Naive thymus-derived CD8-positive, alpha-beta T cell (primary cell): ENCODE measurements at regions not wholly inside any gene's neighbourhood (a gene's known extent, or its start where the extent isn't known, plus 50 kb on each side); places are given as distances from the start of the nearest gene placed in this dataset.

ENCODE experiments used
- ATAC-seq, 2 donors: fragments of 150-1000 bp; cut with Tn5 transposase in 1 of 2; sonication (Bioruptor Pico), chemical (Tn5 transposase) in 1 of 2; 1 replicate in 1 of 2; 2 replicates in 1 of 2; pipeline ENCODE4 v1.10.0; 2021; ENCODE audit warnings: mild to moderate bottlenecking in 2 of 2, moderate library complexity in 2 of 2
- POLR2A ChIA-PET: fragments of 350-600 bp; sonication (Branson Sonifier 250); formaldehyde crosslinking; loops from one replicate; lab custom pipeline; 2021; ENCODE audit warnings: antibody characterized with exemption; lab: Charles Lee
- DNase-seq, 10 donors: peaks; one replicate each; pipeline versions ENCODE4 v3.0.0 to v3.0.0-alpha.2; 2020 to 2022
- H3K27ac Mint-ChIP-seq, 10 donors: one replicate each; pipeline ENCODE4 v1.8.0; 2020 to 2022; ENCODE audit warnings: mild to moderate bottlenecking in 10 of 10, mixed read lengths in 10 of 10, moderate library complexity in 4 of 10, inconsistent platforms in 1 of 10
- H3K27me3 Mint-ChIP-seq, 5 donors: one replicate each; pipeline ENCODE4 v1.8.0; 2021 to 2022; ENCODE audit warnings: mixed read lengths in 5 of 5
- H3K36me3 Mint-ChIP-seq, 3 donors: one replicate each; pipeline ENCODE4 v1.8.0; 2020 to 2022; ENCODE audit warnings: mixed read lengths in 3 of 3, mild to moderate bottlenecking in 2 of 3, inconsistent platforms in 1 of 3
- H3K4me1 Mint-ChIP-seq, 4 donors: one replicate each; pipeline ENCODE4 v1.8.0; 2021 to 2022; ENCODE audit warnings: mixed read lengths in 4 of 4
- H3K4me3 Mint-ChIP-seq, 10 donors: one replicate each; pipeline ENCODE4 v1.8.0; 2020 to 2022; ENCODE audit warnings: mild to moderate bottlenecking in 10 of 10, mixed read lengths in 10 of 10, moderate library complexity in 6 of 10, inconsistent platforms in 1 of 10
- H3K9me3 Mint-ChIP-seq, 9 donors: one replicate each; pipeline ENCODE4 v1.8.0; 2020 to 2022; ENCODE audit warnings: mixed read lengths in 9 of 9, mild to moderate bottlenecking in 3 of 9, inconsistent platforms in 1 of 9, moderate library complexity in 1 of 9

DNA sequence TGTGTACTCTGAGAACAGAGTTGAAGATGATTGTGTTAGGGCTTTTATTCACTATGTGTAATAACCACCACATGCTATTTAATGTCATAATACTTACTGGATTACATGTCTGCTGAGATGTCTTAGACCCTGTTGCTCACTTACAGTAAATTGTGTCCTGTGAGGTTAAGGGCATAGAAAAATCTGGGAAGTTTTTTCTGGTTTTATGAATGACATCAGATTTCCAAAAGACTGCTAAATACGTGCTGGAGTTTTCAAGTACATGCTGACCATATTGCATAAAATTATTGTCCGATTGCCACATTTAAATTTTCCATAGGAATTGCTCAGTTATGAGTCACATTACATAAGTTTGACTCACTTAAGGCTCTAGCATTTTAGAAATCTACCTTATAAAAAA lies 96.7 kb upstream of the COL5A2 start:
- ATAC-seq (no peak), DNase-seq (no peak)
- Mint-ChIP-seq H3K9me3 (peaks cover 0 to 11% (median 0%) of the 10 kb centered on the region in 9 donors), H3K36me3 (peaks cover 0 to 7% (median 0%) of the 10 kb centered on the region in 3 donors), H3K4me1 (no peaks in the 10 kb centered on the region), H3K4me3 (no peak overlapping the region), H3K27ac (no peak overlapping the region), H3K27me3 (no peaks in the 10 kb centered on the region)
- POLR2A ChIA-PET, result no interaction called here

DNA sequence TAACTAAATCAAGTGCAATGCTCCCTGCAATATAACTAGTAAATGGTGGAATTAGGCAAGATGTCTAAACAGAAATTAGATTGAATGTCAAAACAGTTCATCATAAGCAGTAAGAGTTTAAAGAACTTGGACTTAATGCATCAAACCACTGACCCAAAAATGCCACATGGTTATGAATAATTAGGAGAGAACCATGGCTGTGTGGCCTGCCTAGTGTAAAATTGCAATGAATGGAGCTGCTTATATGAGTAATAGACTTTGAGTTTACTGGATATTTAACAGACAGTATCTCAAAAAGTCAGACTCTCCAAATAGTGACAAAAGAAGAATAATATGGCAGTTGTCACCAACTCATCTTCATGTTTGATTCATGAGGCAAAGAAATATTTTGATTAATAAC lies 101.6 kb upstream of the COL5A2 start:
- peaks cover 1 to 13% (median 6%) of the 10 kb centered on the region in 4 donors for H3K4me1 Mint-ChIP-seq
- ATAC-seq (no peak), DNase-seq (no peak)
- no peaks in the 10 kb centered on the region for H3K27me3 Mint-ChIP-seq
- H3K9me3 Mint-ChIP-seq, result peaks cover 0 to 4% (median 0%) of the 10 kb centered on the region in 9 donors
- no peak overlapping the region for H3K4me3 Mint-ChIP-seq
- POLR2A ChIA-PET, result no interaction called here
- H3K36me3 Mint-ChIP-seq, result peaks cover 0 to 2% (median 0%) of the 10 kb centered on the region in 3 donors
- H3K27ac Mint-ChIP-seq, result no peak overlapping the region

DNA sequence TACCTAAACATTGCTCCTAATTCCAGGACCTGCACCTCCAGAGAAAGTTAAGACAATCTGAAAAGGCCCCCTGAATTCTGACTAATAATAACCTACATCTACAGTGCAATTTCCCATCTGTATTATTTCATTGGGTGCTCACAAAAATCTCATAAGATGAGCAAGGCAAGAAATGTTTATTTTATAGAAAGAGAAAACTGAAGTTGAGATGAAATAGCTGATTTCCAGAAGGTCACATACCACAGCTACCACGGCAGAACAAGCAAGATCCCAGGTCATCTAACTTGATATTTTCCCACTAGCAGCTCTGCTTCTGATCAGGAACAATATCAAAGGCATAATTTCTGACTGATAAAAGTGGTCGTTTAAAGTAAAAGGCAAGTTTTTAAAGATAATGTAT lies 105.8 kb upstream of the COL5A2 start:
- POLR2A ChIA-PET, result no interaction called here
- H3K4me3 Mint-ChIP-seq, result no peak overlapping the region
- DNase-seq, result no peak
- H3K27me3 Mint-ChIP-seq, result no peaks in the 10 kb centered on the region
- H3K27ac Mint-ChIP-seq, result no peak overlapping the region
- peaks cover 0 to 3% (median 0%) of the 10 kb centered on the region in 3 donors for H3K36me3 Mint-ChIP-seq
- peaks cover 9 to 22% (median 14%) of the 10 kb centered on the region in 4 donors for H3K4me1 Mint-ChIP-seq
- no peak for ATAC-seq
- no peaks in the 10 kb centered on the region for H3K9me3 Mint-ChIP-seq

DNA sequence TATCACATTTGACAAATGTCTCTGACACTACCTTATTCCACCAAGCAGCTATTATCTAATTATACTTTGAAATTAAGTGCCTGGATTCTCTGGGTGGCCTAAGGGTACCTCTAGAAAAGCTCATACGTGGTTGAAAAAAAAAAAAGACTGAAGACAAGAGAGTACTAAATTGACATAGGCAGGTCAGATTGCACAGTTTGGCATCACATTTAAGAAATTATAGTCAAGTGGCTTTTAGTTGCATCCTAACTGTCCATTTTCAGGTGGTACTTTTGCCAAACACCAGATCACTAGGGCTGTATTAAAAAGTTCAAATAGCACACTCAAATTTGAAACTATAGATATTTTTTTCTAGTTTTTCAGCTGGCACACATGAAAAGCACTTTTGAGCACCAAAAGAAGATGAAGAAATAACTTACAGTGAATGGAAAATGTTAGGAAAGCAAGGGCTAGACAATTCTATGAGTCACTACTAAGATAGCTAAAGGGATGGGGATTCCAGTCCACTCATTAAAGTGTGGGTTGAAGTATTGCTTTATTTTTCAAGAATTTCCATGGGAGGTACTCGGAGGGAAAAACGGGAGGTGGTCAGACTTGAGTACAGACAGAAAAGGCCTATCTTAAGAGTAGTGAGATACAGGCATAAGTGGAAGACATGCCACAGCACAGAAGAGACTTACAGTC lies 106.5 kb upstream of the COL5A2 start:
- DNase-seq (no peak), ATAC-seq (no peak)
- POLR2A ChIA-PET, result no interaction called here
- H3K4me3 Mint-ChIP-seq, result no peak overlapping the region
- no peaks in the 10 kb centered on the region for H3K27me3 Mint-ChIP-seq
- H3K27ac Mint-ChIP-seq, result peak overlapping the region in 2 of 10 donors; percentile 2 to 21
- H3K9me3 Mint-ChIP-seq, result no peaks in the 10 kb centered on the region
- H3K36me3 Mint-ChIP-seq, result peaks cover 0 to 3% (median 0%) of the 10 kb centered on the region in 3 donors
- peaks cover 9 to 22% (median 14%) of the 10 kb centered on the region in 4 donors for H3K4me1 Mint-ChIP-seq

DNA sequence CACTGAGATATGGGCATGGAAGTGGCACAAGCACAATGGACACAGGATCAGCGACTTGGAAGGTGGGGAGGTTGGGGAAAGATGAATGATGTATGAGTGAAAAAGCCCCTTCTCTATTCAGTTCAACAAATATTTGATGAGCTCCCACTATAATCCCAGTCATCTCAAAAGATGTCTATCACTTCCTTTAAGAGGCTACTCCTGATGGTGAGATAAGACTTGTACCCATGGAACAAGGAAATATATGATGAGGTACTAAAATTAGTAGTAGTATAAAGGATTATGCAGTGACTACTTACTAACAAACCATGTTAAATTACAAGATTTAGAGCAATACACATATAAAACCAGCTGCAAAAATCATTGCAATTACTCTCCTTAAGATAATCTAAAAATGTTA lies 107.8 kb upstream of the COL5A2 start:
- DNase-seq (no peak), ATAC-seq (no peak)
- POLR2A ChIA-PET, result no interaction called here
- H3K9me3 Mint-ChIP-seq, result no peaks in the 10 kb centered on the region
- peaks cover 9 to 22% (median 14%) of the 10 kb centered on the region in 4 donors for H3K4me1 Mint-ChIP-seq
- no peak overlapping the region for H3K27ac Mint-ChIP-seq
- peaks cover 0 to 3% (median 0%) of the 10 kb centered on the region in 3 donors for H3K36me3 Mint-ChIP-seq
- no peaks in the 10 kb centered on the region for H3K27me3 Mint-ChIP-seq
- no peak overlapping the region for H3K4me3 Mint-ChIP-seq

DNA sequence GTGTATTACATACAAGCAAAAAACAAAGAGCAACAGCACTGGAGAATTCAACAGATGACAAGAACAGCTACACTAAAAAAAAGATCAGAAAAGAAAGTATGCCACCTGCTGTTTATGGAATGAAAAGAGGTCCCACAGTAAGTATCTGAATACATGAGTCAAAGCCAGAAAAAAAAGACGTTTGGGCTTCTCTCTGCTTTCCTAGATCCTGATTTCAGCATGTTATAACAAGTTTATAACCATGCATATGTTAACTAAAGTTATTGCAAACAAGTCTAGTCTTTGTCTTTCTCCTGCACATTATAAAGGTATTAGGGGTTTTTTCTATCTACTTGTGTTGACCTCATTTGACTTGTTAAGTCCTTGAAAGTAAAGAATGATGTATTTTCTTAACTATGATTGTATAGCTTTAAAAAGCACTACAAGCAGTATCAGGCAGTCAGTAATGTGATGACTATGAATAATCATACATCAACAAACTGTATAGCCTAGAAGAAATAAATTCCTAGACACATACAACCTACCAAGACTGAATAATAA lies 108.5 kb upstream of the COL5A2 start:
- no peaks in the 10 kb centered on the region for H3K9me3 Mint-ChIP-seq
- no peak overlapping the region for H3K4me3 Mint-ChIP-seq
- peaks cover 9 to 21% (median 14%) of the 10 kb centered on the region in 4 donors for H3K4me1 Mint-ChIP-seq
- no peaks in the 10 kb centered on the region for H3K27me3 Mint-ChIP-seq
- peaks cover 0 to 3% (median 0%) of the 10 kb centered on the region in 3 donors for H3K36me3 Mint-ChIP-seq
- DNase-seq (peak in 2 of 10 donors; percentile 42 to 44), ATAC-seq (peak in 1 of 2 donors; percentile 53)
- POLR2A ChIA-PET, result interaction anchor here (1.0 kb wide), 1 partner anchor 153 kb away, joined by 3 read pairs; the partner anchor contains the start of gene WDR75
- H3K27ac Mint-ChIP-seq, result peak overlapping the region in 3 of 10 donors; percentile 2 to 28 (median 14)

DNA sequence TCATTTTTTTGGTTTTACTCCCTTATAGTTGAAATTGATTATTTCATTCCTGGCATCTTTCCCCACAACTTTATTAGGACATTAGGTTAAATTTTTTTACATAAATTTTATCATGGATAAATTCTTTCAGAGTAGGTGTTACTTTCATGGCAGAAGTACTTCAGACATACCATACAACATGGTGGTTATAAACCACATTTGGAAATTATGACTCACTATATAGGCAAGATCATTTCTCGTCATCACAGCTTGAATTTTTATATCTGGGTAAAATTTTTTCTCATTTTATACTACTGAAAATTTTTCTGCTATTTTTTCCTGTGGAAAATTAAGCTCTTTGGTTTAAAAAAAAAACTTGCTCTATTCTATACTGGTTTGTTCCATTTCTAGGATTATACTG lies 111.9 kb upstream of the COL5A2 start:
- POLR2A ChIA-PET, result no interaction called here
- no peak for DNase-seq

DNA sequence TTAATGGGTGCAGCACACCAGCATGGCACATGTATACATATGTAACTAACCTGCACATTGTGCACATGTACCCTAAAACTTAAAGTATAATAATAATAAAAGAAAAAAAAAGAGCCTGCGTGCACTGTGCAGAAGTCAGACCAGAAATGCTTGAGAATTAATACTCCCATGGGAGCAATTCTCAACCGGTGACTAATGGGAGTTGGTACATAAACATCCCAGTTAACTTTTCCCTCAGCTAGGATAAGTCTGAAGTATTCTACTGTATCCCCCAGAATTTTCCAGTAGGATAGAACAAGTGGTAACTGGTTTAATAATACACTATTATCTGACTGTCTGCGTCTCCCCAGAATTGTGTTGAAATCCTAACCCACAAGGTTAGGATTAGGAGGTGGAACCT lies 113.6 kb upstream of the COL5A2 start:
- POLR2A ChIA-PET, result no interaction called here
- ATAC-seq (no peak), DNase-seq (no peak)
- Mint-ChIP-seq H3K27ac (no peak overlapping the region), H3K36me3 (peaks cover 0 to 5% (median 0%) of the 10 kb centered on the region in 3 donors), H3K9me3 (no peaks in the 10 kb centered on the region), H3K4me1 (peaks cover 8 to 32% (median 29%) of the 10 kb centered on the region in 4 donors), H3K27me3 (no peaks in the 10 kb centered on the region), H3K4me3 (no peak overlapping the region)

More for the DNA sequence above, 111.9 kb upstream of the COL5A2 start:
- no peaks in the 10 kb centered on the region for H3K27me3 Mint-ChIP-seq
- no peak overlapping the region for H3K27ac Mint-ChIP-seq
- H3K4me3 Mint-ChIP-seq, result no peak overlapping the region
- H3K4me1 Mint-ChIP-seq, result peaks cover 12 to 24% (median 20%) of the 10 kb centered on the region in 4 donors
- H3K36me3 Mint-ChIP-seq, result peaks cover 0 to 5% (median 0%) of the 10 kb centered on the region in 3 donors
- no peaks in the 10 kb centered on the region for H3K9me3 Mint-ChIP-seq
- no peak for ATAC-seq

DNA sequence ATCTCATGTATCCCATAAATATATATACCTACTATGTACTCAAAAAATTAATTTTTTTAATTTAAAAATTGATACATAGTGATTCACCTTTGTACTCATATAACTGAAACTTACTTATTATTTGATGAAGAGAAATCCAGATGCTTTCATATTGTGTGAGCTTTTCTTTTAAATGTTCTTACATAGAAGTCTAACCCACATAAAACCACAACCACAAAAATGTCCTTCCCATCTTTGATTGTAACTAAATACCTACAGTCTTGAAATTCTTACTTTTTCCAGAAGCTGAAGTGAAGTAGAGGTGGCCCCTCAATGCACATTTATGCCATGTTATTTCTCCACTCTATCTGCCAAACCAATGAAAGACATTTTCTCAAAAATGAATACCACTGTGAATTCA lies 117.9 kb upstream of the COL5A2 start:
- ATAC-seq (peak; percentile 50 to 64), DNase-seq (peak in 2 of 10 donors; percentile 51 to 52)
- Mint-ChIP-seq H3K27me3 (no peaks in the 10 kb centered on the region), H3K4me3 (peak overlapping the region in 9 of 10 donors; percentile 11 to 77 (median 57)), H3K36me3 (peaks cover 0 to 2% (median 0%) of the 10 kb centered on the region in 3 donors), H3K9me3 (peaks cover 0 to 3% (median 0%) of the 10 kb centered on the region in 9 donors), H3K4me1 (peaks cover 21 to 69% (median 65%) of the 10 kb centered on the region in 4 donors), H3K27ac (peak overlapping the region in 3 of 10 donors; percentile 24 to 87 (median 26))
- POLR2A ChIA-PET, result no interaction called here

DNA sequence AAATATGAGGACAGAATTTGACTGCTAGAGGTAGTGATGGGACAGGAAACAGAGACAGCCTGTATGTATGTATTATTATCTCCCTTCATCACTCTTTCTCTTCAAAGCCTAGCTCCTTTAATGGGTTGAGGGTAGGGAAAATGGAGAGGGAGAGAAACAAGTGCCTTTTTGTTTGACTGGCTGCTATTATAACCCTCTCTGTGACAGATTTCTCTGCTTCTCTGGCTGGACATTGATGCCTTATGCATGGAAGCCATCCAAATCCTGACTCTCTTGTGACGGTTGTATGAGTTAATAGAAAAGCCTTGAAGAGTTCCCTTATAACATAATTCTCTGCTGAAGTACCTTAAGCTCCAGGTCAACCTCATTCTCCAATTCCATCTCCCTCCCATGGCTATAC lies 118.5 kb upstream of the COL5A2 start:
- Mint-ChIP-seq H3K4me1 (peaks cover 25 to 74% (median 71%) of the 10 kb centered on the region in 4 donors), H3K27me3 (no peaks in the 10 kb centered on the region), H3K4me3 (peak overlapping the region in 8 of 10 donors; percentile 6 to 77 (median 54)), H3K36me3 (peaks cover 0 to 2% (median 0%) of the 10 kb centered on the region in 3 donors), H3K9me3 (peaks cover 0 to 3% (median 0%) of the 10 kb centered on the region in 9 donors), H3K27ac (peak overlapping the region in 5 of 10 donors; percentile 24 to 87 (median 67))
- DNase-seq (no peak), ATAC-seq (no peak)
- POLR2A ChIA-PET, result no interaction called here

DNA sequence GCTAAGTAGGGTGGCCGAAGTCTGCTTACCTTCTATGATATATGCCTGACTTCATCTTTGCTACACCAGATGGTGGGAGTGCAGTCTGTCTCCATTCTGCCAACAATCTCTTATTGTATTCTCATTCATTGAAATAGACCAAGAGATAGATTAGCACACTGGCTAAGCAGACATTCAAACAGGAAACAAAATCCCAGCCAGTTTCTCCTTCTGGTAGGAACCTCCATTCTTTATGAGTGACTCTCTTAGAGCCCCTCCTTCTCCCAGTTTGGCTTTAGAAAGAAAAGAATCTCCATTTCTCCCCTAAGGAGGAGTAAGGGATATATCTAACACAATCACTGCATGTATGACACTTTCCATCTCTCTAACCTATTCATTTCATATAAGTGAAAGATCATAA lies 118.9 kb upstream of the COL5A2 start:
- POLR2A ChIA-PET, result no interaction called here
- DNase-seq (no peak), ATAC-seq (no peak)
- H3K4me3 Mint-ChIP-seq, result peak overlapping the region in 8 of 10 donors; percentile 6 to 60 (median 54)
- H3K4me1 Mint-ChIP-seq, result peaks cover 28 to 79% (median 76%) of the 10 kb centered on the region in 4 donors
- H3K27me3 Mint-ChIP-seq, result no peaks in the 10 kb centered on the region
- H3K9me3 Mint-ChIP-seq, result peaks cover 0 to 3% (median 0%) of the 10 kb centered on the region in 9 donors
- H3K27ac Mint-ChIP-seq, result peak overlapping the region in 5 of 10 donors; percentile 24 to 87 (median 67)
- H3K36me3 Mint-ChIP-seq, result peaks cover 0 to 2% (median 0%) of the 10 kb centered on the region in 3 donors

DNA sequence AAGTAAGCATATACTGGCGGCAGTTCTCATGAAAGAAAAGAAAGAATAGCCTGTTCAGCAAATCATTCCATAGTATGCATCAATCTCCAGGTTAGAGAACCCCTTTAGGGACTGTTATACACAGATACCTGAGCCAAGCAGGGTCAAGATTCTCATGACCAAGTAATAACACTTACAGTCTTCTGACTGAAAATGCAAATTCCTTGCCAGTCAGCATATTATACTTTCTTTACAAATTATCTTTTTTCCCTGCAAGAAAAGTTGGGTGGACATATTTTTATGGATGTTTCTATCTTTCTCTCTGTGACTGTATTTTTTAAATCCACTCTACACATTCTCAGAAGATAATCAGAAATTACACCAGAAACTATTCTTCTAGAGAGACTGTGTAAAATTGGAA lies 120.4 kb upstream of the COL5A2 start:
- peaks cover 36 to 93% (median 88%) of the 10 kb centered on the region in 4 donors for H3K4me1 Mint-ChIP-seq
- H3K27me3 Mint-ChIP-seq, result no peaks in the 10 kb centered on the region
- H3K27ac Mint-ChIP-seq, result peak overlapping the region in 3 of 10 donors; percentile 34 to 86 (median 75)
- POLR2A ChIA-PET, result no interaction called here
- DNase-seq (no peak), ATAC-seq (no peak)
- peaks cover 0 to 3% (median 0%) of the 10 kb centered on the region in 9 donors for H3K9me3 Mint-ChIP-seq
- peaks cover 0 to 2% (median 0%) of the 10 kb centered on the region in 3 donors for H3K36me3 Mint-ChIP-seq
- H3K4me3 Mint-ChIP-seq, result peak overlapping the region in 5 of 10 donors; percentile 34 to 79 (median 64)

DNA sequence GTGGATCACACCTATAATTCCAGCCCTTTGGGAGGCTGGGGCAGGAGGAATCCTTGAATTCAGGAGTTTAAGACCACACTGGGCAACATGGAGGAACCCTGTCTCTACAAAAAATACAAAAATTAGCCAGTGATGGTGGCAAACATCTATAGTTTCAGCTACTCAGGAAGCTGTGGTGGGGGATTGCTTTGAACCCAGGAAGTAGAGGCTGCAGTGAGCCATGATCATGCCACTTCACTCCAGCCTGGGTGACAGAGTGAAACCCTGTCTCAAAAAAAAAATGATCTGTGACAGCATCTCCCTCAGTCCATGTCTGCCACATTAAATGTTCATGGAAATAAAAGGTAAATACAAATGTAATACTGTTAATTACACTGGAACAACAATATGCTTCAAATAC lies 121.4 kb upstream of the COL5A2 start:
- Mint-ChIP-seq H3K4me1 (peaks cover 35 to 95% (median 89%) of the 10 kb centered on the region in 4 donors), H3K4me3 (peak overlapping the region in 9 of 10 donors; percentile 57 to 81 (median 72)), H3K9me3 (peaks cover 0 to 3% (median 0%) of the 10 kb centered on the region in 9 donors), H3K36me3 (no peaks in the 10 kb centered on the region), H3K27me3 (no peaks in the 10 kb centered on the region), H3K27ac (peak overlapping the region; percentile 37 to 91 (median 76))
- ATAC-seq, result peak; percentile 73 to 77
- DNase-seq, result peak in 8 of 10 donors; percentile 20 to 75 (median 54)
- POLR2A ChIA-PET, result no interaction called here
